SK-N-SH (cell line): ENCODE measurements at regions not wholly inside any gene's neighbourhood (a gene's known extent, or its start where the extent isn't known, plus 50 kb on each side); places are given as distances from the start of the nearest gene placed in this dataset.

Experiments
- CTCF ChIA-PET: fragments of 300-600, 350-600 bp; formaldehyde crosslinking; extraction: SDS; loops from one replicate; lab custom pipeline; 2021; lab: Yijun Ruan, JAX
- POLR2A ChIA-PET: fragments of 350-600 bp; sonication (Branson Sonifier 250); formaldehyde crosslinking; extraction: SDS; loops from one replicate; lab custom pipeline; 2020; ENCODE audit warnings: antibody characterized with exemption, inconsistent platforms; lab: Yijun Ruan, JAX
- DNase-seq: peaks from one replicate; pipeline ENCODE4 v3.0.0; 2012
- H2AFZ ChIP-seq: fragments of 200-600 bp; sonication (generic); 2 replicates; pipeline ENCODE4 v1.8.1; 2016; ENCODE audit warnings: antibody characterized with exemption, mild to moderate bottlenecking, low read depth
- H3F3A ChIP-seq: fragments of 200-600 bp; sonication (generic); replicated peaks from 2 replicates; pipeline ENCODE3; 2016; ENCODE audit warnings: antibody characterized with exemption, mild to moderate bottlenecking; ENCODE audit not compliant: insufficient read depth
- H3K27ac ChIP-seq, 2 experiments: fragments of 200-500 bp in 1 of 2; fragments of 200-600 bp in 1 of 2; sonication (Bioruptor generic) in 1 of 2; sonication (generic), shearing (Covaris generic) in 1 of 2; 2 replicates each; pipeline versions ENCODE4 v1.5.1 to v1.6.1; 2014 to 2016; ENCODE audit warnings: low read depth in 2 of 2, inconsistent platforms in 1 of 2, low read length in 1 of 2, mild to moderate bottlenecking in 1 of 2, mixed read lengths in 1 of 2
- H3K27me3 ChIP-seq: fragments of 200-600 bp; sonication (generic), shearing (Covaris generic); 2 replicates; pipeline ENCODE4 v1.6.1; 2016; ENCODE audit warnings: mixed run types; ENCODE audit not compliant: insufficient read depth
- H3K36me3 ChIP-seq, 2 experiments: fragments of 200-500 bp in 1 of 2; fragments of 200-600 bp in 1 of 2; sonication (Bioruptor generic) in 1 of 2; sonication (generic) in 1 of 2; replicated peaks in 1 of 2; 2 replicates each; pipeline versions ENCODE3 to v1.5.1; 2014 to 2016; ENCODE audit warnings: low read length in 1 of 2, mild to moderate bottlenecking in 1 of 2; ENCODE audit not compliant: insufficient read depth in 2 of 2, control insufficient read depth in 1 of 2
- H3K4me1 ChIP-seq, 2 experiments: fragments of 200-500 bp in 1 of 2; fragments of 200-600 bp in 1 of 2; sonication (Bioruptor generic) in 1 of 2; sonication (generic), shearing (Covaris generic) in 1 of 2; 2 replicates each; pipeline versions ENCODE4 v1.5.1 to v1.6.1; 2014 to 2016; ENCODE audit warnings: low read depth in 1 of 2, low read length in 1 of 2, mixed run types in 1 of 2; ENCODE audit not compliant: insufficient read depth in 2 of 2, control insufficient read depth in 1 of 2
- H3K4me2 ChIP-seq: fragments of 200-600 bp; sonication (generic), shearing (Covaris generic); 2 replicates; pipeline ENCODE4 v1.6.1; 2017; ENCODE audit warnings: mixed run types
- H3K4me3 ChIP-seq, 2 experiments: fragments of 200-500 bp in 1 of 2; fragments of 200-600 bp in 1 of 2; sonication (Bioruptor generic) in 1 of 2; sonication (generic), shearing (Covaris generic) in 1 of 2; 2 replicates each; pipeline versions ENCODE4 v1.5.1 to v1.8.1; 2014 to 2016; ENCODE audit warnings: low read depth in 2 of 2, inconsistent platforms in 1 of 2, low read length in 1 of 2, mild to moderate bottlenecking in 1 of 2, mixed read lengths in 1 of 2, moderate library complexity in 1 of 2
- H3K79me2 ChIP-seq: fragments of 200-600 bp; sonication (generic); 2 replicates; pipeline ENCODE4 v1.8.1; 2017; ENCODE audit warnings: mild to moderate bottlenecking; ENCODE audit not compliant: insufficient read depth
- H3K9ac ChIP-seq: fragments of 200-600 bp; sonication (generic); 2 replicates; pipeline ENCODE4 v1.6.1; 2017; ENCODE audit warnings: mixed run types
- H3K9me2 ChIP-seq: fragments of 200-600 bp; sonication (generic); 2 replicates; pipeline ENCODE4 v1.6.1; 2017; ENCODE audit warnings: mixed run types
- H3K9me3 ChIP-seq: fragments of 200-600 bp; sonication (generic); 2 replicates; pipeline ENCODE4 v1.6.1; 2017; ENCODE audit warnings: mixed run types, mild to moderate bottlenecking, moderate library complexity
- H4K20me1 ChIP-seq: fragments of 200-600 bp; sonication (generic); 2 replicates; pipeline ENCODE4 v1.6.1; 2017; ENCODE audit warnings: mild to moderate bottlenecking, mixed run types; ENCODE audit not compliant: insufficient read depth
- ELF1 ChIP-seq: IDR thresholded peaks from 2 replicates; pipeline ENCODE4 v1.4.0; 2012
- MEF2A ChIP-seq: IDR thresholded peaks from 2 replicates; pipeline ENCODE4 v1.4.0; 2012; ENCODE audit warnings: low read depth, borderline replicate concordance
- NFIC ChIP-seq: IDR thresholded peaks from 2 replicates; pipeline ENCODE4 v1.4.0; 2012; ENCODE audit warnings: borderline replicate concordance
- RAD21 ChIP-seq: IDR thresholded peaks from 2 replicates; pipeline ENCODE4 v1.6.1; 2012; ENCODE audit warnings: mild to moderate bottlenecking, low read length
- SMC3 ChIP-seq: IDR thresholded peaks from 2 replicates; pipeline ENCODE4 v1.6.1; 2012; ENCODE audit warnings: low read depth, low read length, improper control_type of control experiment
- TCF12 ChIP-seq: IDR thresholded peaks from 2 replicates; pipeline ENCODE4 v1.4.0; 2012
- TEAD4 ChIP-seq: IDR thresholded peaks from 2 replicates; pipeline ENCODE4 v1.4.0; 2012; ENCODE audit warnings: mild to moderate bottlenecking, borderline replicate concordance; ENCODE audit not compliant: insufficient read depth
- WGBS: methylation state at CpG from one replicate; pipeline ENCODE4 v1.1.6; 2017; ENCODE audit warnings: low lambda C conversion rate; 5-methylcytosine and 5-hydroxymethylcytosine counted together
- TF ChIP-seq, protein P1 (sequence below): fragments of 200-600 bp; sonication (generic); IDR thresholded peaks from 2 replicates; pipeline ENCODE4 v1.6.1; 2017; ENCODE audit warnings: antibody characterized with exemption, mild to moderate bottlenecking, moderate library complexity
- TF ChIP-seq, protein P2 (sequence below): IDR thresholded peaks from 2 replicates; pipeline ENCODE4; 2012

DNA sequence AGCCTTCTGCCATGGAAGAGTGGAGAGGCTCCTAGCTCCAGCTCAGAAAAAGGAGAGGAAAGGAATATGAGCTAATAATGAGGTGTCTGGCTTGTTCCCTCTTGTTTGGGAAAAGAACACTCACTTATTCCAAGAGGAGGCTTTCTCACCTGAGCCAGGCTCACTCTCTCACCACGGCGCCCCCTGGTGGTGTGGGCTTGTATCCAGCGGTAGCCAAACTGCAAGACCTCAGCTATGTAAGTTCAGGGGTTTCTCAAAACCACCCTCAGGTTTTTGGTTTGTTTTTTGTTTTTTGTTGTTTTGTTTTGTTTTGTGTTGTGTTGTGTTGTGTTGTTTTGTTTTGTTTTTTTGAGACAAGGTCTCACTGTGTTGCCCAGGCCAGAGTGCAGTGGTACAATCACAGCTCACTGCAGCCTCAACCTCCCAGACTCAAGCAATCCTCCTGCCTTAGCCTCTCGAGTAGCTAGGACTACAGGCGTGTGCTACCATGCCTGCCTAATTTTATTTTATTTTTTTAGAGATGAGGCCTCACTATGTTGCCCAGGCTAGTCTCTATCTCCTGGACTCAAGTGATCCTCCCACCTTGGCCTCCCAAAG lies 124.0 kb downstream of the TMEM130 start:
- H3K27me3 ChIP-seq: no peaks in the 10 kb centered on the region
- peak; percentile 79 for DNase-seq
- H3K27ac ChIP-seq: no peak overlapping the region
- H2AFZ ChIP-seq: no peak overlapping the region
- H3K4me2 ChIP-seq: no peak overlapping the region
- H3K9ac ChIP-seq: no peak overlapping the region
- H3K4me3 ChIP-seq: peak overlapping the region in 1 of 2 experiments; percentile 56; a peak in 1 of 4 replicates
- TF ChIP-seq, protein P1, sequence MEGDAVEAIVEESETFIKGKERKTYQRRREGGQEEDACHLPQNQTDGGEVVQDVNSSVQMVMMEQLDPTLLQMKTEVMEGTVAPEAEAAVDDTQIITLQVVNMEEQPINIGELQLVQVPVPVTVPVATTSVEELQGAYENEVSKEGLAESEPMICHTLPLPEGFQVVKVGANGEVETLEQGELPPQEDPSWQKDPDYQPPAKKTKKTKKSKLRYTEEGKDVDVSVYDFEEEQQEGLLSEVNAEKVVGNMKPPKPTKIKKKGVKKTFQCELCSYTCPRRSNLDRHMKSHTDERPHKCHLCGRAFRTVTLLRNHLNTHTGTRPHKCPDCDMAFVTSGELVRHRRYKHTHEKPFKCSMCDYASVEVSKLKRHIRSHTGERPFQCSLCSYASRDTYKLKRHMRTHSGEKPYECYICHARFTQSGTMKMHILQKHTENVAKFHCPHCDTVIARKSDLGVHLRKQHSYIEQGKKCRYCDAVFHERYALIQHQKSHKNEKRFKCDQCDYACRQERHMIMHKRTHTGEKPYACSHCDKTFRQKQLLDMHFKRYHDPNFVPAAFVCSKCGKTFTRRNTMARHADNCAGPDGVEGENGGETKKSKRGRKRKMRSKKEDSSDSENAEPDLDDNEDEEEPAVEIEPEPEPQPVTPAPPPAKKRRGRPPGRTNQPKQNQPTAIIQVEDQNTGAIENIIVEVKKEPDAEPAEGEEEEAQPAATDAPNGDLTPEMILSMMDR: peak; percentile 59
- peak; percentile 83 for TF ChIP-seq SMC3
- TF ChIP-seq RAD21: peak; percentile 79
- TF ChIP-seq, protein P2, sequence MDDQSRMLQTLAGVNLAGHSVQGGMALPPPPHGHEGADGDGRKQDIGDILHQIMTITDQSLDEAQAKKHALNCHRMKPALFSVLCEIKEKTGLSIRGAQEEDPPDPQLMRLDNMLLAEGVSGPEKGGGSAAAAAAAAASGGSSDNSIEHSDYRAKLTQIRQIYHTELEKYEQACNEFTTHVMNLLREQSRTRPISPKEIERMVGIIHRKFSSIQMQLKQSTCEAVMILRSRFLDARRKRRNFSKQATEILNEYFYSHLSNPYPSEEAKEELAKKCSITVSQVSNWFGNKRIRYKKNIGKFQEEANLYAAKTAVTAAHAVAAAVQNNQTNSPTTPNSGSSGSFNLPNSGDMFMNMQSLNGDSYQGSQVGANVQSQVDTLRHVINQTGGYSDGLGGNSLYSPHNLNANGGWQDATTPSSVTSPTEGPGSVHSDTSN: no peak
- TF ChIP-seq ELF1: no peak
- no peak for TF ChIP-seq NFIC
- TF ChIP-seq, all 33 proteins: peak for 3
- WGBS: 6% methylated on average over 5 of the region's 5 CpGs
- Histone ChIP-seq H3K4me1 (no peaks in the 10 kb centered on the region), H3F3A (no peaks in the 10 kb centered on the region), H3K9me3 (no peaks in the 10 kb centered on the region), H3K9me2 (no peaks in the 10 kb centered on the region), H3K79me2 (no peaks in the 10 kb centered on the region), H4K20me1 (no peaks in the 10 kb centered on the region), H3K36me3 (no peaks in the 10 kb centered on the region)
- CTCF ChIA-PET: interaction anchor here (0.6 to 18.3 kb wide), 97 partner anchors 8 to 453 kb away, joined by 3 to 249 read pairs (median 5); partner anchors contain the start of gene NPTX2
- POLR2A ChIA-PET: interaction anchor here (0.8 kb wide), 1 partner anchor 128 kb away, joined by 3 read pairs; no protein-coding TSS in a partner anchor

GRCh38 chr7:98748090-98748489 lies 121.7 kb downstream of the TMEM130 start:
- Histone ChIP-seq H3K36me3 (no peaks in the 10 kb centered on the region), H3K79me2 (no peaks in the 10 kb centered on the region), H3K27me3 (no peaks in the 10 kb centered on the region), H3K9me3 (no peaks in the 10 kb centered on the region), H2AFZ (no peak overlapping the region), H4K20me1 (no peaks in the 10 kb centered on the region), H3K4me2 (no peak overlapping the region), H3F3A (no peaks in the 10 kb centered on the region), H3K4me1 (no peaks in the 10 kb centered on the region; a peak in 1 of 4 replicates), H3K27ac (no peak overlapping the region), H3K4me3 (no peak overlapping the region), H3K9me2 (no peaks in the 10 kb centered on the region), H3K9ac (no peak overlapping the region)
- ChIA-PET POLR2A (no interaction called here), CTCF (interaction anchor here (4.6 to 18.3 kb wide), 4 partner anchors 14 to 326 kb away, joined by 39 to 249 read pairs (median 104); no protein-coding TSS in a partner anchor)
- no peak for DNase-seq
- TF ChIP-seq TEAD4: no peak
- no peak for TF ChIP-seq MEF2A
- no peak for TF ChIP-seq TCF12
- WGBS: 6% methylated on average over 1 of the region's 1 CpG
